GM21526 (cell line): ENCODE measurements at regions not wholly inside any gene's neighbourhood (a gene's known extent, or its start where the extent isn't known, plus 50 kb on each side); places are given as distances from the start of the nearest gene placed in this dataset.

Experiments used
- ATAC-seq: cut with Tn5 transposase; IDR thresholded peaks from one replicate; pipeline ENCODE4 v1.9.1; 2021; ENCODE audit warnings: moderate library complexity; ENCODE audit not compliant: unreplicated experiment, low FRiP score

DNA sequence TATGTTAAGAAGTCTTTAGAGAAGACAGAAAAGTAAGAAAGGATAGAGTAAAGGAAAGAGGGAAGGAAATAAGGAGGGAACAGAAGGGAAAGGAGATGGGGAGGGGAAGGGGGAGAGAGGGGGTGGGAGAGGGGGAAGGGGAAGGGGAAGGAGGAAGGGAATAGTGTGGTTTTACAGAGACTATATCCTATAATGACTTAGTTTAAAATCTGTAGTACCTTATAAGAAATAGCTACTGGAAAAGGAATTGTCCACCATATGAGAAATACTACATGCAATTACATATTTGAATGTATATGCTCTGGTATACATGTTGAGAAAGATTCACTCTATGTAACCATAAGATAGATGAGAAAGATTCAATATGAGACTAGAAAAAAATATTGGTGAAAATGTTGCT is 1042.3 kb downstream of the BRINP3 start:
- ATAC-seq, result no peak

DNA sequence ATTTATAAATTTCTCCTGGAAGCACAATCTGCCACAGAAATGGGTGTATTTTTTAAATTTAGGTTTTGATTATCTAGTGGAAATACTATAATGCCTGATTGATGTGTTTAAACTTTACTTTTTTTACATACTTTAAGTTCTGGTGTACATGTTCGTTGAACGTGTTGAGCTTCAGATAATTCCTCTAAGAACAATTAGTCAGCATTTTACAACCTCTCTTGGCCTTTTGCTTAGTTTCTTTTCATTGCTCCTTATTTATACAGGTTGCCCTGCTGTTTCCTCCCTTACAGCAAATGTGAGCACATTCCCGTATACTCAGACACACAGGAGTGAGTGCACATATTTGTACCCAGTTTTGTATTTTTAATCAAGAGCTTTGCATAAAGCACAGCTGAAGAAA is 1038.9 kb downstream of the BRINP3 start:
- ATAC-seq, result no peak

DNA sequence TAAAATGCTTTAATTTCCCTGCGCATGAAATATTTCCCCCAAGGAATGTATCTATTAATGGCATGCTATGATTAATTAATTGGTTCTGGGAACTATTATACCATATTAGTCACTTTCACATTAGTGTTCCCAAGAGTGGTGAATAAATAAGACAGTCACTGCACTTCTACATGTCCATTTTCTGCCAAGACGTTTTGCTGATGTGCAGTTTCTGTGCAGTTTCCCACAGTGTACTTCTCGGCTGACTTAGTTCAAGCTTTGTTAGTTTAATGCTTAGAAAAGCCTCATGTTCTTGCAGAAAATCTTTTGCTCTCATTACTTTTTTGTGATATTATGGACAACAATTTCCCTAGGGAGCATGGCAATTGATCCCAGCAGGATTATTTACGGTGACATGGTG is 1014.5 kb downstream of the BRINP3 start:
- ATAC-seq, result no peak

DNA sequence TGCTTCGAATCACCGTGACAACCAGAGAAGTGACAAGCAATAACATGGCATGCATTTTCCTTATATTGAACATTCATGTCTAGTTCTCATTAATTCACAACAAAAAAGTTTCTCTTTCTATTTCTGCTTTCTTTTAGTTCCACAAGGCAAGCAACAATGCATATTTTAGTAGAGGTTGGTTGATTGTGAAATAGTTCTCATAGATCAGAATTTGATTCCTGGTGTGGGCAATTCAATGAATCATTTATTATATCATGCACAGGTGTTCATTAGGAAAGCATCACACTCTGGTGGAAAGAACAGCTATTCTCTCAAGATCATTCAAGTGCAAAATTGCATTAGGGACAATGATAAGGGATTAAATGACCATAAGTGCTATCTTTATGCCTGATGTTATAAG is 980.9 kb downstream of the BRINP3 start:
- no peak for ATAC-seq

DNA sequence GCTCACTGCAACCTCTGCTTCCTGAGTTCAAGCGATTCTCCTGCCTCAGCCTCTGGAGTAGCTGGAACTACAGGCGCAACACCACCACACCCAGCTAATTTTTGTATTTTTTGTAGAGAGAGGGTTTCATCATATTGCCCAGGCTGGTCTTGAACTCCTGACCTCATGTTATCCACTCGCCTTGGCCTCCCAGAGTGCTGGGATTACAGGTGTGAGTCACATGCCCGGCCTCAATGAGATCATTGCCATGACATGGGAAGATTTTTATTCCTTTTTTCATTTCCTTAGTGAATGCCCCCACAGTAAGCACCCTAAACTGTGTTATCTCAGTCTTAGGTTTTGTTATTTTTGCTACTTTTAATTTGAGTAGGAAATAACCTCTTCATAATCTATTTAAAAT is 977.9 kb downstream of the BRINP3 start:
- ATAC-seq, result no peak

DNA sequence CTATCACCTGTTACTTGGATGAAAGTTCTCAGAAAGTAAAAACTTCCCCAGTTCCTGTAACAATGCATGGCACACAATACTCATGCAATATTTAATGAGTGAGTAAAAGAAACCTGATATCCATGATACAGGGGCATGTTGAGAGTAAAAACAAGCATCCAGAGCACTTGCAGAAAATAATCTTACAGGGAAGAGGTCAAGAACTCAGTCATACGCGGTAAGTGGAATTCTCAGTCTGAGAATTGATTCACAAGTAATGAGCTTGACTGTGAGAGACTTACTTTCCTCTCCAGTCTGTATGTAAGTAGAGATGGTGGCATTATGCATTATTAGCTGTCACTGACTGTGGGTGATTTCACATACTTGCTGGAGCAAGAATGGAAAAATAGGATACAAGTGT is 976.9 kb downstream of the BRINP3 start:
- no peak for ATAC-seq

DNA sequence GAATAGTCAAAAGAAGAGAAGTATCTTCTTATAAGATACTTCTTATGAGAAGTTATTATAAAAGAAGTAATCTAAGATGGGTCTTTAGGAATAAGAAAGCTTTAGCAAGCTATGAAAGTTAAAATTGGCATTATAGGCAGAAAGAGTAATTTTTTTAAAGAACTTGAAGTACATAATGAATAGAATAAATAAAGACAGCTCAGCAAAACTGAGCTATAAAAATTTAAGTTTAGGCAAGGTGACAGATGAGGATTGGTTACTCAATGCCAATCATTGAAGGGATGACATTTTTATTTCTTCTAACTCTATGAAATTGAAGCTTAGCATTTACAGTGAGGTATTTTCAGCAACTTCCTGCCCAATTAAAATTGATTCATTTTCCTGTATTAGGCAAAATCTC is 966.8 kb downstream of the BRINP3 start:
- ATAC-seq, result no peak

DNA sequence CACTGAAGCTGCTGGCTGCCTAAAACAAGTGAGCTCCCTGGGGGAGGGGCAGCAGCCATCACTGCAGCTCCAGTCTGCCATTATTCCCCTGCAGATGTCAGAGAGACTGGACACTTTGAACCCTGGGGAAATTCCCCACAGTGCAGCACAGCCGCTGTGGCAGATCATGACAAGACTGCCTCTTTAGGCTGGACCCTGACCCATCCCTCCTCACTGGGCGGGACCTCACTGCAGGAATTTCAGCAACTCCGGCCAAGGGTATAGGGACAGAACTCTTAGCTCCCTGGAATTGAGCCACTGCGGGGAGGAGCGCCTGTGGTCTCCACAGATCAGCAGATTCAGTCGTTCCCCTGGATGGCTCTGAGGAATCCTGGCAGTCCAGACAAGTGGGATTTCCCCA is 964.6 kb downstream of the BRINP3 start:
- ATAC-seq, result no peak

DNA sequence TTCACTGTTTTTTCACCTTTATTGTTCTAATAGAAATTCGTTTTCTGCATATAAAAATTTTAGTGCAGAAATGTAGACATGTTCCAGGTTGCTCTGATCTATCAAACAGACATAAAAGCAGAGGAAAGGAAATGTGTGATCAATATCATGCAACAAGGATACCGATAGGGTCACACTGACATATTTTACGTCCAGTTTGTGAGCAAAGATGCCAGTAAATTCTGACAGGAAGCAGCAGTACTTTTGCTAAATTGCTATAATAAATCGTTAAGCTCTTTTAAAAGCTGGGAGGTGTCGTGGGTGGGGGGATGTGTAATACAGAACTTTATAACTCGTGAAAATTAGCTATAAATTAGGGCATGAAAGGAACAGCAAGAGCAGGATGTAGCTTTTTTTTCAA is 955.2 kb downstream of the BRINP3 start:
- no peak for ATAC-seq

DNA sequence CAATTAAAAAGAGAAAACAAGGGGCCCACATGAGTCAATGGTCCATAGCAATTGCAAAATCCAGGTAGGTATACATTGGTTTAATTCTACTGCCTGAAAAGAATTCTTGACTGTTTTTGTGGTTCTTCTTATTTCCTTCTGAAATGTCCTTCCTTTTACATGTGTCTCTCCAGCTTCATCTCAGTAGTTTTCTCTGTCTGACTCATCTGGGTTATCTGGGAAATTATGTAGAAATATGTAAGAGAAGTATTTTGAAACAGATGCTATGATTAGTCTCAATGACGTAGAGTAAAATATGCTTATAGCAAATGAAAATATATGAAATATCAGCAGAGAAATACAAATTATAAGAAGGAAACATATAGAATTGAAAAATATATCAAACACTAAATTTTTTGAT is 953.2 kb downstream of the BRINP3 start:
- ATAC-seq, result no peak

DNA sequence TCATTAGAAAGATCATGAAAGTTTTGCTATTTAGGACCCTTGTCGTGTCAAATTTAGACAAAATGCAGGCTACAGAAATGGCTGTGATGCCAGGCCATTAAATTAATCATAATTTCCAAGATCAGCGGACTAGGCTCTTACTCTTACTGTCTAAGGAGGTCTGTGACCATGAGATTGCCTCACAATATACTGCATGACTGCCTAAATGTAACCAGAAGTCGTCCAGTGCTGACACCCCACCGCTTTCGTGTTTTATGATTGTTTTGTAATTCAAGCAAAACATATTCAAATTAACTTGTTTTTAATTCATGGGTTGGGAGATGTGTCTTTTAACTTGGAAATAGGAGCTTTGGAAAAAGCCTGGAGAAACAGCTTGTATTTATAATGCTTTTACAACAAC is 947.5 kb downstream of the BRINP3 start:
- ATAC-seq, result no peak

DNA sequence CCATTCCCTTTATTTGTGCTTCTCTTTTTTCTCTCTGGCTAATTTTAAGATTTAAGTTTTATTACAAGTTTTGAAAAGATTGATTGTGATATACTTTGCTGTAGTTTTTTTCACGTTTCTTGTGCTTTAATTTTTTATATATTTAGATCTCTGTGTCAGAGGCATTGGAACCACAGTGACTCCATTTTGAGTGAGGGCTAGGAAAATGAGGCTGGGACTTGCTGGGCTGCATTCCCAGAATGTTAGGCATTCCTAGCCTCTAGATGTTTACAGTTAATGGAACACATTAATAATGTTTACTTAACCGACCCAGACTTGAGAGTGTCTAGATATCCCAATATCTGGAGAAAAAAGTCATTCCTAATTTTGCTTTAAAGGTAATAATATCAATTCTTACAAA is 939.4 kb downstream of the BRINP3 start:
- ATAC-seq, result no peak

DNA sequence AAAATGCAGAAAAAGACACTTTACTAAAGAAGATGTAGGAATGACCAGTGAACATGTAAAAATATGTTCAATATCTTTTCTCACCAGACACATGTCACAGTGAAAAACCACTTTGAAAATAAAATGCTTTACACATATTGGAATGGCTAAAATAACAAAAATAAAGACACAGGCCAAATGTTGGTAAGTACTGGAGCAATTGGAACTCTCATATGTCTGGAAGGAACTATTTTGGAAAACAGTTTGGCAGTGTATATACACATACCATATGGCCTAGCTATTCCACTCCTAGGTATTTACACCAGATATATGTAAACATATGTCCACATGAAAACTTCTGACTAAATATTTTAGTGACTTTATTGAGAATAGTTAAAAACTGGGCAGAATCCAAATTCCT is 927.2 kb downstream of the BRINP3 start:
- no peak for ATAC-seq

DNA sequence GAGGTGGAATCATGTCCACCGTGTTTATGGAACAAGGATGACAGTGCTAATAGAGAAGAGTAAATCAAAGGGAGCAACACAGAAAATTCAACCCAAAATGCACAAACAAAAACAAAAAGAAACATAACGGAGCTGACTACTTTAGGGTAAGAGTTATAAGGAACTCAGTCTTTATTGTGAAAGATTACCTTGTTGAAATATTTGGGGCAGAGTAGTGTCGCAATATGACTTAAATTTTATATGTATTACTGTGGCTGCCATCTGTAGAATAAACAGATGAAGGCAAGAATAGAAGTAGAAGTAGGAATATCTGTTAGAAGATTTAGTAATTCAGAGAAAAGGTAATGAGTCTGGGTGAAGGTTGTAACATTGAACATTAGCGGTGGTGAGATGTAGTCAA is 913.9 kb downstream of the BRINP3 start:
- ATAC-seq, result no peak

DNA sequence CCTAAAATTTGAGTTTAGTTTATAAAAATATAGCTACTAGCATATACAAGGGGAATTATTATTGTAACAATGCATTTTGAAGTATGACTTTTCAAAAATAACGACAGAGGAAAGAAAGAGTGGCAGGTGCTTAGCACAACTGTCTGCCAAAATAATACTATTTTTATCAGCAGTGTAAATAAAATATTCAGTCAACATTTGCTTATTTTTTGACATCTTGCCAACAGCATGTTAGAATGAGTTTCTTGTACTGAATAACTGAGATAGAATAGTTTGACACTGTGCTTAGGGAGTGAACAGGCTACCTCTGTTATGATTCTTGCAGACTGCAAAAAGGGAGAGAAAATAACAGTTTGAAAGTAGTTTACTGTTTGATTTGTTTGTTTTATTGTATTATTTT is 909.8 kb downstream of the BRINP3 start:
- ATAC-seq, result no peak

DNA sequence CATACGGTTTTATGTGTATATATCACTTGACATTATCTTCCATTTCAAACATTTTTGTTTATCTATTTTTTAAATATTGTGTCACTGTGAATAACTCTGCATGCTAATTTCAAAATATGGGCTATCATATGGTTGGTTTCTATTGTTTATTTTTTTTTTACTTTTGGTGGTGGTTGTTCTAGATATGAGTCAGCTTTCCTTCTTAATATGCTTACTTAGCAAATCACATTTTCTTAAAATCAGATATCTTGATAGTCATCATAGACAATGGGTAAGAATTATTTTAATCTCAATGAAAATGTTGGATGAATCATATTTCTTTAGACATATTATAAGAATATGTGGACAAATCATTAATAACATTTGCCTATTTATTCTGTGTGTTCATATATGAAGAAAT is 881.5 kb downstream of the BRINP3 start:
- no peak for ATAC-seq

DNA sequence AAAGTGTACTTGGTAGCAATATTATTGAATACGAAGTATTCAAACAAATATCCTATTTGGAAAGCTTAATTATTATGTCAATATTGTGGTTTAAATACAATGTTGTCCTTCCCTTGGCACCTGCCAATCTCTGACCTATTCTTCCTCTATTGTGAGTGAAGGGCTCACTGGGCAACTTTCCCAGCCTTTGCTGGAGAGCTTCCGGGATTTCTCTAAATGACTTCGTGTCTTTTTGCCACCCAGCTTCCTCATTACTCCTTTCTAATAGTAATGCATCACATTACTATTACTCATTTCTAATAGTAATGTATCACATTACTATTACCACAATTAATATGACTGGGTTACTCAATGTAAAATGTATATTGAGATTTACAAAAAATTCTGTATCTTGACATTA is 880.6 kb downstream of the BRINP3 start:
- ATAC-seq, result no peak

DNA sequence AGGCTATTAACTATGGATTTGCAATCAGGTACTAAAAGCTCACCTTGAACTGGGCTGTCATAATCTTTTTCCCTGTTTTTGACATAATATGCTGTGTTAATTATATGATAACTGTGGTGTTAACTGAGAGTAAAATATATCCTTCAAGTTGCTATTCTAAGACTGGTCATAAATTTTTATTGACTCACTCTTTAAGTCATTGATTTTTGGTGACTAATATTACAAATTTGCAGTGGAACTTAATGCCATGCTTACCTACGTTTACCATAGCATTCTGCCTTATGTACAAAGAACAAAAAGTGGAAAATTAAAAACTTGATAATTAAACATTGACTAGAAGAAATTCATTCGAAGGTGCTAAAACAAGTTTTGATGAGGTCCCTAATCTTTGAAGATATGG is 872.4 kb downstream of the BRINP3 start:
- ATAC-seq, result no peak

DNA sequence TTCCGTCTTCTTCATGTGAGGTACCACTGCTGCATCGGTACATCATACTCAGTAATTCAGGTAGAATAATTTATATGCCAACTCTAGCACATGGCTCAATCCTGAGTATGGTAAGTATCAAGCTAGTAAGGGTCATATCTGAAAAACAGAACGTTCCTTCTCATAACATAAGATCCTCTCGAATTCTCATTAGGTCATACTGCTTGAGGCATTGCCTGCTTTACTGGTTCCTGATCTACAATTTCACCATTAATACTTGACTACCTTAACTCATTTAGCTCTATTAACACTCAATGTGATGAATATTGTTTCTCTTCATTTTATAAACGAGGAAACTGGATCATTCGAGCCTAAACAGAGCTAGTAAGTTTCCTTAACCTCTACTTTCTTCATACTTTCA is 871.6 kb downstream of the BRINP3 start:
- no peak for ATAC-seq

DNA sequence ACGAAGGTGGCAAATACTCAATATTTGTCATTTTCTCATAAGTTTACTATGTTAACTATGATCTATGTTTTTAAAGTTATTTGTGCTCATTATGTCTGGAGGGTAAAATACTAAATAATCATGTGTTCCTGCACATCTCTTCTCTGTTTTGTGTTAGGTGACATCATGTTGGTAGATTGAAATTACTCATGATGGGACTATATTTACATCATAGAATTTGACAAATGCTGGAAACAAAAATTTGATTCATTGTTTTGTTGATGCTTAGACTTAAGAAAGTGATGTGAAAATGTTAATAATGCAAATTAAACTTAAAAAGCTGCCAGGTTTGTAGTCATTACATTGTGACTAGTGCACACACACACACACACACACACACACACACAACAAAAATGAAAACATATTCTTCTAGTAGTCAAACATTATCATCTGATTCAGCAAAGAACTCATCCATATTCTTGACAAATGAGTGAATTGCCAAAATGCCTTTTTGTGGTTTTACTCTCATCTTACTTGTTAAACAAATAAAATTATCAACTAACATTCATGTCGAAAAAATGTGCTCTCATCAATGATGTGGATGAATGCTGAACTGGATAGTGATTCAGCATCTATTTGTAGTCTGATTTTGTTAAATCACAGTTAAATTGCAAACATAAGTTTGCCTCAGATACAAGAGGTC is 870.7 kb downstream of the BRINP3 start:
- no peak for ATAC-seq

DNA sequence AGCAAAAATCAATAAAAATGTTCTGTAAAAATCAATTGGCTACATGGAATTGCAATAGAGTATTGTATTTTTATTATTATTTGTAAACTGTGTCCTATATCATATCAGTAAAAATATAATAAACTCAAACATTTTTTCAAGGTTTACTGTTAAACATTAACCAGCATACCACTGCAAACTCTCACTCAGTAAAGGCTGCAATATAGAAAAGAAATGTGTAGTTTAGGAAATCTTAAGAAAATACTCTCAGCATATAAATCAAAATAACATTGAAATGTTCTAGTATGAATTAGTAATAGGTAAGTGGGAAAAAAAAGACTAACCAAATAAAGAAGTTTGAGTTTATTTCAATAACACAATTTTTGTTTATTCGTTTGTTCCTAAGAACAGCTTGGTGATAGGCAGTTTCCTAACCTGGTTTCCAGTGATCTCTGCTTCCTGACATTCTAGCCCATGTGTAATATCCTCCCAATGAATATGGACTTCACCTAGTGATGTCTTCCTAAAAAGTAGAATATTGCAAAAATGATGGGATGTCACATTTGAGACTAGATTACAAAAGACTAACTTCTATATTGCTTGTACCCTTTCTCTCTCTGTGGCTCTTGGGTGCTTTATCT is 870.1 kb downstream of the BRINP3 start:
- ATAC-seq, result no peak

DNA sequence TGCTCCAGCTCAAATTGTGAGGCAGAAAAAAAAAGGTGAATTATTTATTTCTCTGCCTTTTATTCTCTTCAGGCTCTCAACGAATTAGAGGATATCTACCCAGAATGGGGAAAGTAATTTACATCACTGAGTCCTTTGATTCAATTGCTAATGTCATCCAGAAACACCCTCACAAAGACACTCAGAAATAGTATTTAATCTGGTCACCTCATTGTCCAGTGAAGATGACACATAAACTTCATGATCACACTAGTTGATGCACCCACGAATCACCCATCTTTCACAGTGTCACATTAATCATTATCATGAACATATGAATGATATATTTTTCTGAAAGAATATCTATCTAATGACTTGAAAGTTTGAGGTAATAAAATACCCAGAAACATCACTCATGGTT is 868.5 kb downstream of the BRINP3 start:
- no peak for ATAC-seq

DNA sequence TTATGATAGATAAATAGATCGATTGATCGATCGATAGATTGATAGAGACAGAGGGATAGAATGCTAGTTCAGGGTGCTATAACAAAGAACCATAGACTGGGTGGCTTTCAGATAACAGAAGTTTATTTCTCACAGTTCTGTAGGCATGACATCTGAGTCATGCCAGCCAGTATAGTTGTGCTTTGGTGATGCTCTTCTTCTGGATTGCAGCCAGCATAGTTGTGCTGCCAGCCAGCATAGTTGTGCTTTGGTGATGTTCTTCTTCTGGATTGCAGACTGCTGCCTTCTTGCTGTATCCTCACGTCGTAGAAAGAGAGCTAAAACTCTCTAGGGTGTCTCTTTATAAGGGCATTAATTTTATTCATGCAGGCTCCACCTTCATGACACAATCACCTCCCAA is 860.8 kb downstream of the BRINP3 start:
- ATAC-seq, result no peak
